ENCODE measurements at regions not wholly inside any gene's neighbourhood (a gene's known extent, or its start where the extent isn't known, plus 50 kb on each side); places are given as distances from the start of the nearest gene placed in this dataset.

- no peak for TF ChIP-seq CTCF (conservative IDR thresholded peaks at IDR 0.05)
- no peak for DNase-seq (ENCODE audit: low read depth, low spot score)
- no peaks in the 10 kb centered on the region for H3K27me3 Mint-ChIP-seq (ENCODE audit: low read depth)
- H3K36me3 Mint-ChIP-seq (ENCODE audit: low read depth) = no peaks in the 10 kb centered on the region
- H3K4me3 Mint-ChIP-seq = no peak overlapping the region
- no peak overlapping the region for H3K27ac Mint-ChIP-seq (ENCODE audit: unreplicated experiment)
- H3K9me3 Mint-ChIP-seq = no peaks in the 10 kb centered on the region
- no peaks in the 10 kb centered on the region for H3K4me1 Mint-ChIP-seq
Observed at GRCh38 chr14:49314737-49315136, 271.4 kb downstream of the RPS29 start.

GRCh38 chr14:49313108-49313507, 273.1 kb downstream of the RPS29 start:
- Mint-ChIP-seq H3K27me3 (ENCODE audit: low read depth) (no peaks in the 10 kb centered on the region), H3K27ac (ENCODE audit: unreplicated experiment) (no peak overlapping the region), H3K9me3 (no peaks in the 10 kb centered on the region), H3K4me1 (no peaks in the 10 kb centered on the region), H3K36me3 (ENCODE audit: low read depth) (no peaks in the 10 kb centered on the region), H3K4me3 (no peak overlapping the region)
- no peak for TF ChIP-seq CTCF (conservative IDR thresholded peaks at IDR 0.05)
- DNase-seq (ENCODE audit: low read depth, low spot score) = no peak

GRCh38 chr14:49310298-49310697, 275.9 kb downstream of the RPS29 start:
- Mint-ChIP-seq H3K9me3 (no peaks in the 10 kb centered on the region), H3K27me3 (ENCODE audit: low read depth) (peaks cover 4% of the 10 kb centered on the region), H3K4me3 (no peak overlapping the region), H3K4me1 (no peaks in the 10 kb centered on the region), H3K27ac (ENCODE audit: unreplicated experiment) (no peak overlapping the region), H3K36me3 (ENCODE audit: low read depth) (no peaks in the 10 kb centered on the region)
- no peak for TF ChIP-seq CTCF (conservative IDR thresholded peaks at IDR 0.05)
- no peak for DNase-seq (ENCODE audit: low read depth, low spot score)

GRCh38 chr14:49306152-49306751, 279.9 kb downstream of the RPS29 start:
- Mint-ChIP-seq H3K27ac (ENCODE audit: unreplicated experiment) (no peak overlapping the region), H3K36me3 (ENCODE audit: low read depth) (no peaks in the 10 kb centered on the region), H3K4me3 (no peak overlapping the region), H3K9me3 (no peaks in the 10 kb centered on the region), H3K4me1 (no peaks in the 10 kb centered on the region), H3K27me3 (ENCODE audit: low read depth) (peaks cover 7% of the 10 kb centered on the region)
- no peak for DNase-seq (ENCODE audit: low read depth, low spot score)
- TF ChIP-seq CTCF (conservative IDR thresholded peaks at IDR 0.05) = peak; percentile 73

GRCh38 chr14:49303946-49304516, 282.1 kb downstream of the RPS29 start:
- DNase-seq (ENCODE audit: low read depth, low spot score) = peak; percentile 48
- no peak for TF ChIP-seq CTCF (conservative IDR thresholded peaks at IDR 0.05)
- Mint-ChIP-seq H3K9me3 (peaks cover 2% of the 10 kb centered on the region), H3K27ac (ENCODE audit: unreplicated experiment) (no peak overlapping the region), H3K36me3 (ENCODE audit: low read depth) (no peaks in the 10 kb centered on the region), H3K4me3 (no peak overlapping the region), H3K4me1 (no peaks in the 10 kb centered on the region), H3K27me3 (ENCODE audit: low read depth) (peaks cover 9% of the 10 kb centered on the region)
